ENCODE measurements at regions not wholly inside any gene's neighbourhood (a gene's known extent, or its start where the extent isn't known, plus 50 kb on each side); places are given as distances from the start of the nearest gene placed in this dataset.

DNA sequence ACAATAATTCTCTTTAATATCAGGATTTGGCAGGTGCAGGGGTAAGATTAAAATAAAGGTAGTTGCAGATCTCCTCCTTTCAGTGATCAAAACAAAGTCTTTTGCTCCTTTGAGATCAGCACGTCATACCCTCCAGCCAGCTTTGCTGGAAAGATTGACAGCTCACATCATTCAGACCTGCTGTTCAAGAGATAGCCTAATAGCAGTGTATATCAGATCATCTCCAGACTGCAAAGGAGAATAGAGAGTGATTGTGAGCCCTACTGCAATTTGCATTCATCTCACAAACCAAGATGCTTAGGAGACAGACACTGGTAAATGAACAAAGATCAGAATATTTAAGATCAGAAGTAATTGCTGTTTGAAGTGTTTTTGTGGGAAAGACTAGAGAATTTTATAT lies 135.8 kb upstream of the DSEL start:
- DNase-seq (ENCODE audit: low read depth): no peak

DNA sequence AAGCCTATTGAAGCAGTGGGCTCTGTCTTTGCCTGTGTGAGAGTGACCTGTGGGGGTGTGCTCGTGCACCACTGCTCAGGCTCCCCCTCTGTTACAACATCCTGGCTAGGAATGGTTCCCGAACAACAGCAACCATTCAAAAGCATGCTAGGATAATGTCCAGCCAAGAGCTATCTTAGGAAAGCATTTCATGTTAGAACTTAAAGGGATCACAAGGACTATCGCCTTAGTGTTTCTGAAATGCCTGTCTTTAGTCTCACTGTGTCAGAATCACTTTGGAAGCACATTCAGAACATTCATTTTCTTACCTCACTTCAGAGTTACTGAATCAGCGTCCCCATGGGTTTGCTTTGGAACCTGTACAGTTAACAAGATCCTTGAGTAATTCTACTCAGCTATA lies 134.9 kb upstream of the DSEL start:
- DNase-seq (ENCODE audit: low read depth): no peak

DNA sequence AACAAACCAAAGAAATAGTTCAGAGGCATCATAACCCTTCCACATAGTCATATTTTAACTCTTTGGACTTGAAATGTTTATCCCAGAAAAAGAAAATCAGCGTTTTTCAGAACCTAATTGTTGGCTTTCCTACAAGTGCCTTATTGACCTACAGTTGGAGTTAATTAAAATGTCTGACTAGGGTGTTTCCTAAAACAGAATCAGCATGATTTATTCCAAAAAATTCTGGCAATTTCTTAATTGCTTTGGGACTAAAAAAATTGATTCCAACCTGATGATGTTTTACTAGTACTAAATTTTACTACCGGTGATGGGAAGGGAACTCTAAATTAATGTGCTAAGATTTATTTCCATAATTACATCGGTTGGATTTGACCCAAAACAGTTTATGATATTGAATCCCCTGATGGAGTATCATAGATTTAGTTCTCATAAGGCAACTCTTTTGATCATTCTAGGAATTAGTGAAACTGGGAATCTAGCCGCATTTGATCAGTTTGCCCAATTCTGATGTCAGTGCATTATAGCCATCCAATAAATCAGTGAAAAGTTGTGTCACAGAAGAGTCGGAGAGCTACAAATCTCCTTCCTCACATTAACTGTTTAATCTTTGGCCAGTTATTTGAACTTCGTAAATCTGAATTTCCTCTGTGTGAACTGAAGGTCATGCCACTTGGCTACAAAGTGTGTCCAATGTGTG lies 134.3 kb upstream of the DSEL start:
- DNase-seq (ENCODE audit: low read depth): no peak

DNA sequence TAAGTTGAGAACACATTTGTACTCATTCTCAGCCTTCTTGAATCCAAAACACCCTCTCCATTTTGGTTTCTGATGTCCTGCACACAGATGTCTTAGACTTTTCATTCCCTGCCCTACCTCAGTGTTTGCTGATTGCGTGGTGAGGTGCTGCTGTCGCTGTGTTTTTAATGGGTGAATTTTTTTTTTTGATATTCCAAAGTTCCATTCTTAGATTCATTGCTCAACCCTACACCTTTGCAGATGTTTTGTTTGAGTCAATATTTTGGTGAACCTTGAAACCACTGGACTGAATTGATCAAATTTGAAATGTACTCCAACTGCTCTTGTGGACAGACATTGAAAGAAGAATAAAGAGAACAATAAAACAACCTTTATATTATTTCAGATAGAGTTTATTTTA lies 130.4 kb upstream of the DSEL start:
- DNase-seq (ENCODE audit: low read depth): no peak

DNA sequence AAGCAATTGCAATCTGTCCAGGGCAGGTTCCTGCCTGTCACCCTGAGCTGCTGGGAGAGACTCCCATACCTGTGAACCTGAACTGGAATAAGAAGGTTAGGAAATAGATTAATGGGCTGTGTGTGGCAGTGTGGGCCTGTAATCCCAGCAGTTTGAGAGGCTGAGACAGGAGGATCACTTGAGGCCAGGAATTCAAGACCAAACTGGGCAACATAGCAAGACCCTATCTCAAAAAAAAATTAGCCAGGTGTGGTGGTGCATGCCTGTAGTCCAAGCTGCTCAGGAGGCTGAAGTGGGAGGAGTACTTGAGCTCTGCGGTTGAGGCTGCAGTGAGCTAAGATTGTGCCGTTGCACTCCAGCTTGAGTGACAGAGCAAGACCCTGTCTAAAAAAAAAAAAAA lies 127.7 kb upstream of the DSEL start:
- no peak for DNase-seq (ENCODE audit: low read depth)

DNA sequence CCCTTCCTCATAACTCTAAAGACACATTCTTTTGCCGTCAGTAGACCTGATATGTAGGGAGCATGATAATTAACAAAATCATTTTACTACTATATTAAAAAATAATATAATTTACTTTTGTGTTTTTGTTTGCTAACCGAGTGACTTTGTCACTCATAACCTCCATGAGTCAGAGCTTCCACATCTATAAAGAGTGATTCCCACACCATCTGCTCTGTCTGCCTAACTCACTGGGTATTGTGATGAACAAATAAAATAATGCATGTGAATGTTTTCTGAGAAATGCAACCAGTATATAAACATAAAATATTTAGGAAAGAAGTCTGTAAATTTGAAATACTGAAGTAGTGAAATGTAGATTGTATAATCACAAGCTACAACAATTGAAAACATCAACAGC lies 123.4 kb upstream of the DSEL start:
- no peak for DNase-seq (ENCODE audit: low read depth)

DNA sequence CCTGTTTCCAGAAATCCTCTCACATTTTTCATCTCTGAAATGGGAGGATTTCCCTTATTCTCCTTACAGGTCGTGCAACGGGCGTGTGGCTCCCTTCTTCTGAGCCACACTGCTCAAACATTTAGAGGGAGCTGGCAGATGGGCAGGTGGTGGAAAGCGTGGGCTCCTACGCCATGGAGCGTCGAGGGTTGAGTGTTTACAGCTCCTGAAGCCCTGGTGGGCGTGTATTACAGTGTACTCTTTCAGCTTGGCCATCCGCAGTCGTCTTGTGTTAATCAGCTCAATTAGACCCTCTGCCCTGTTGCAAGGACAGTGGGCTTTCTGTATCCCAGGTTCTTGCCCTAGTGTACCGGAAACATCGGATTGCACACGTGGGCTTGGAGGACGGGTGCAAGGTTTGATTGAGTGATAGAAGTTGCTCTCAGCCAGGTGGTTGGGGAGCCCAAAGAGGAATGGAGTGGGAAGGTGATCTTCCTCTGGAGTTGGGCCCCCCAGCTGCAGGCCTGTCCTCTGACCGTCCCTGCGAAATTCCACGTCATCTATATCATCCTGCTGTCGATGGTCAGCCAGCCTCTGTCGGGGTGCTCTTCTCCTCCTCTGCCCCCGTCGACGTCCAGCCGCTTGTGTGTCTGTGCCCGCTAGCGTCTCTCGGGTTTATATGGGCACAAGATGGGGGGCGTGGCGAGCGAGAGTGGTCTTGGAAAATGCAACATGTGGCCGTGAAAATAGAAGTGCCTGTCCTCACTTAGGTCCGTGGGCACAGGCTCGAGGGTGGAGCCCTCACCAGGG lies 120.3 kb upstream of the DSEL start:
- DNase-seq (ENCODE audit: low read depth): no peak

DNA sequence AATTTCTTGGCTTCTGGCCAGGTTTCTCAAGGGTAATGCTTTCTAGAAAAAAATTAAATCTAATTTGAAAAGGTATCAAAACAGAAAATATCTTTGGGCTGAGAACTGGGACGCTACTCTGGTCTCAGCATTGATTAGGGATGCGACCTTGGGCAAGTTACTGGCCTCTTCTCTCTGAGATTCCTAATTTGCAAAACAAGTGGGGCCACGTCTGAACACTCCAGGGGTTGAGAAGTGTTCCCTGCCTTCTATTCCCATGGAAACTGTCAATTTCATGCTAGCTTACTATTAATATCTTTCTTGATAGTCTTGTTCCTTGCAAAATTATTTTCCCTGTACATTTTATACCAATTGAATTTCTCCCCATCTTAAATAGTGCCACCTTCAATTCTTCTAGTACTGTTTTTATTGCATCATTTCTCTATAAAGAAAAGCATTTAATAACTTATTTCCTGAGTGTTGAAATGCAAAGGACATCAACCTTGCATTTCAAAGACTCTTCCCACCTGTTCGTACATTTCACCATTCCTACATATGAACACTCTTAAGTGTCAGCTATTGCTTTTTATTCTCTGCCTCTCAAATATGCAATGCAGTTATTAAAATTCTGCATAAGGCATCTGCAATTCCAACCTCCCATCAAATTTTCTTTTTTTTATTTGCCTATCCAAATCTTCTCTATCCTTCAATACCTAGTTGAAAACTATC lies 118.3 kb upstream of the DSEL start:
- no peak for DNase-seq (ENCODE audit: low read depth)

DNA sequence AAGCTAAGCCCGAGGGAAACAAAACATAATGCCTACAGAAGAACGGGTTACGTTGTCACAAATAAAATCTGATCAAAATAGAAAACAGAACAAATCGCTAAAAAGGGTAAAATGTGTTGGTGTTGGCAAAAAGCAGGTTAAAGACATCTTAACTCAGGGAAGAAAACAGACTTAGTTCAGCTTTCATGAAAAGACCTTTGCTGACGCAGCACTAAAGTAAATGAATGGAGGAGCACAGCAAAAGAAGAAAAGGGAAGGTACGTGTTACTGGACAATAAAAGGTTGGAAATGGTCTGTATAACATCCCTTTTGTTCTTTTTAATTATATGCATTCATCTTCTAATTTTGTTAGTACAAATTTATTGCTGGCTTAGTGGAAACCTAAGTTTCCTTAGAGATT lies 117.4 kb upstream of the DSEL start:
- DNase-seq (ENCODE audit: low read depth): no peak

DNA sequence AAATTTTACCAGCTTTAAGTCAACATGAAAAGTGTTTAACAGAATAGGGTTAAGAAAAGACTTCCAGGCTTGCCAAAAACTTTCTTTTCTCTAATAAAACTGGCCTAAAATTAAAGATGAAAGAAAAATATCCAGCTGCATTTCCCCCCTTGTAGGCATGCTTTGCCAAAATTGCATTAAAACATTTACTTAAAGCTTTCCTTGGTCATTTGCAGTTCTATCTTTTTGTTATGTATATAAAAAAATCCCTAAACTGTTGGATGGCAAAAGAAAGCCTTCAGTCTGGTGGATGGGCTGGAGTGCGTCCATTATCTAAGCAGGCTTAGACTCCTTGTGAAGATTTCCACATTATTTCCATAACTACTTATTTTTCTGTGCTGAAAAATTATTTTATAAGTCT lies 105.4 kb upstream of the DSEL start:
- DNase-seq (ENCODE audit: low read depth): no peak

DNA sequence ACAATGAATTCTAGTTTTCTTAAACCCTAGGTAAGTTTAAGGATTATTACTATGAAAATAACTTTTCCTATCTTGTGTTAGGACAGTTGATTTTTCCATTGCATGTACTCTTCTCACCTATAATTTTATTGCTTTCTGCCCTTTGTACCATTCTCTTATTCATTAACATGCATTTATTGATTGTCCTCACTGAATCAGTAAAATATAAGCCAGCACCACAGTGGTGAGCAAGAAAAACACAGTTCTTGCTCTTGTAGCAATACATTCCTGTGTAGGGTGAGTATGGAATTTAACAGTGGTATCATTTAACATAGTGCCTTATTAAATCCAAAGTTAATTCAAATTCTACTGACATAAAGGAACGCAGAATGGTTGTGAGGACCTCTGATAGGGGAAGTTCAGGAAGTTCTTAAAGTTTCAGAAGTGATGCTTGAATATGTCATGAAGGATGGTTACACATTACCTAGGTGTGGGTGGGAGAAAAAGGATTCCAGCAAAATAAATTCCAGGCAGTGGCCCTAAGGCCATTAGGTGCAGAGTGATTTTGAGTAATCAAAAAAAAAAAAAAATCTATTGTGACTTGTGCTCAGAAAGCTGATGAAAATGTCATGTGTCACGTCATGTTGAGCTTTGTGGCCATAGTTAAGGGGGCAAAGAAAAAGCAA lies 104.7 kb upstream of the DSEL start:
- no peak for DNase-seq (ENCODE audit: low read depth)

DNA sequence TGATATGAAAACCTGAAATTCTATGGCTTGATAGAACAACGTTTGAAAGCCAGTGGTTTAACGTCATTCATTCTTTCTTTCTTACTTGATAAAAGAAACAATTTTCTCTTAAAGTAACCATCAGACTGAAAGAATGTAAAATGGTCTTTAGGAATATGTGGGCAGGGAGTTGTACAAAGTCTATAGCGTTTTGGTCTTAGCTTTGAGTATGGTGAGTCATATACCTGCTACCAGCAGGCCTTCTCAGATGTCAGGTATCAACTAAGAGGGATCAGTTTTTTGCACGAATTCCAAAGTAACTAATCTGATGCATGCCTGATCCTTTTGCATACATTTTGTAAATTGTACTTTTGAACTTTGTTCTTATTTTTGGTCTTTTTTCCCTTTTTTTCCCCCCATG lies 101.5 kb upstream of the DSEL start:
- no peak for DNase-seq (ENCODE audit: low read depth)

DNA sequence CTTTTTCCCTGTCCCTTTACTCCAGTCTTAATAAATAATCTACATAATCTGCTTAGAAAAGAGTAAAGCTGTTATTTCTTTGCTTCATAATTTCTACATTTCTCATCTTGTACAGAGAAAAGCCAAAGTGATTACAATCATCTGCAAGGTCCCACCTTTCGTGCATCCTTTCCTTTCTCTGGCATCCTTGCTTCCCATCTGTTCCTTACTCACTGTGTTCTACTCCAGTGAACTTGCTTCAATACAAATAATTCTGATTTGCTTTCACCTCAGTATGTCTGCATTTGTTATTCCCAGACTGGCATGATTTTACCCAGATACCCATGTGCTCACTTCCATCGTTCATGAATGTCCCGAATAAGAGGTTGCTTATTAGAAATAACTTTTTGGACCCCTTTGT lies 99.4 kb upstream of the DSEL start:
- DNase-seq (ENCODE audit: low read depth): no peak

DNA sequence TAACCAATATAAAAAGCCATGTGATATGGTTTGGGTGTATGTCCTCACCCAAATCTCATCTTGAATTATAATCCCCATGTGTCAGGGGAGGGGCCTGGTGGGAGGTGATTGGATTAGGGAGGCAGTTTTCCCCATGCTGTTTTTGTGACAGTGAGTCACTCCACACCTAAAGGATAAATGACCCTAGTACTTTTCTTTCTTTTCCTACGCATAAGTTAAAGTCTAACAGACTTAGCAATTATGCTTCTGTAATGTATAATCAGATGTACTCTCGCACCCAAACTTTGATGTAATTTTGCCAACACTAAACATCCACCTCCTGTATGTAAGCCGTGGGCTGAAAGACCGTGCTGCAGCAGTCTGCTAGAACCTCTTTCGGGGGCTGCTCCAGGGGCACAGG lies 97.2 kb upstream of the DSEL start:
- no peak for DNase-seq (ENCODE audit: low read depth)

DNA sequence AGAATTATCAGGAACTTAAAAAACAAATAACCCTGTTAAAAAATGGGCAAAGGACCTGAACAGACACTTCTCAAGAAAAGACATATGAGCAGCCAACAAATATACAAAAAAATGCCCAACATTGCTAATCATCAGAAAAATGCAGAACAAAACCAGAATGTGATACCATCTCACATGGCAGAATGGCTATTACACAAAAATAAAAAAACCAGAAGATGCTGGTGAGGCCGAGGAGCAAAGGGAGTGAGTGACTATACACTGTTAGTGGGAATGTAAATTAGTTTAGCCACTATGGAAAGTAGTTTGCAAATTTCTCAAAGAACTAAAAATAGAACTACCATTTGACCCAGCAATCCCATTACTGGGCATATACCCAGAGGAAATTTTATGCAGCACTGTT lies 95.8 kb upstream of the DSEL start:
- no peak for DNase-seq (ENCODE audit: low read depth)

DNA sequence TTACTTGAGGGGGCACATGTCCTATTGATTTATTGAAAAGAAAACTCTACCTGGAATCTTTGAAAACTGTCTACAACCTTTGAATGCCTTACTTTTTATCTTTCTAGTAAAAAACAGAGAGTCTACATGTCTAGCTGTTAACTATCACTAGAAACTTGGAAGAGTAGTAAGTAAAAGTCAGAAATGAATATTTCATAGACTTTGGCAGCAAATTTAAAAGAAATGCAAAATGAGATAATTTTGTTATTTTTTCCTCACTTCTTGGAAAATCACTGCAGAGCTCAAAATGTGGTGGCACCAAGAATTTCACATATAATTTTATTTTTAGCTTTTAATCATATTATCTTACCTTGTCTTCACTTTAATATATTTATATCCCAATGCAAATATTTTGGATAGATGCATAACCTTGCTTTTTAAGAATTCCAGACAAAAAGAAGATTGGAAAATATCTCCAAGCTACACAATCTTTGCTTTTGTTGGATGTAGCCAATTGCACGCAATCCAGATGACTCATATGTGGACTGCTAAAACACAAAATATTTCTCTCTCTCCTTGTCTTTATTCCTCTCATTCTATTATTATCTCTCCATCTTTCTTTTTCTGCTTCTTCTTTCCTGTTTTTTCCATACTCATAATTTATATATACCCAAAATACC lies 92.2 kb upstream of the DSEL start:
- peak; percentile 5 for DNase-seq (ENCODE audit: low read depth)

DNA sequence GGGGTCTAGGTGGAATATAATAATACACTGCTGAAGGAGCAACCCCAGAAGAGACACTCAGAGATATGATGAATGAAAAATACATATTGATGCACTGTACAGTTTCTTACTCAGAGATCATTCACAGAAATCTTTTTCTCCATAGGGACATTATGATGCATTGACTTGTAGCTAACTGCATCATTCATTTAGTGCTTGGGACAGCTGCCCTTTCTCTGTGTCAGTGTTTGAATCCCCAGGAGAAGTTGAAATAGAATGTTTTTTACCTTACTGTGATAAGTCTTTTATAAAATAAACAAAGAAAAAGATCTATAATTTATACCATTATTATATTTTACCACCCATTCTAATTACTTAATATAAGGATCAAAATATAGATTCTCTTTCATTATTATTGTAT lies 91.7 kb upstream of the DSEL start:
- DNase-seq (ENCODE audit: low read depth): no peak

DNA sequence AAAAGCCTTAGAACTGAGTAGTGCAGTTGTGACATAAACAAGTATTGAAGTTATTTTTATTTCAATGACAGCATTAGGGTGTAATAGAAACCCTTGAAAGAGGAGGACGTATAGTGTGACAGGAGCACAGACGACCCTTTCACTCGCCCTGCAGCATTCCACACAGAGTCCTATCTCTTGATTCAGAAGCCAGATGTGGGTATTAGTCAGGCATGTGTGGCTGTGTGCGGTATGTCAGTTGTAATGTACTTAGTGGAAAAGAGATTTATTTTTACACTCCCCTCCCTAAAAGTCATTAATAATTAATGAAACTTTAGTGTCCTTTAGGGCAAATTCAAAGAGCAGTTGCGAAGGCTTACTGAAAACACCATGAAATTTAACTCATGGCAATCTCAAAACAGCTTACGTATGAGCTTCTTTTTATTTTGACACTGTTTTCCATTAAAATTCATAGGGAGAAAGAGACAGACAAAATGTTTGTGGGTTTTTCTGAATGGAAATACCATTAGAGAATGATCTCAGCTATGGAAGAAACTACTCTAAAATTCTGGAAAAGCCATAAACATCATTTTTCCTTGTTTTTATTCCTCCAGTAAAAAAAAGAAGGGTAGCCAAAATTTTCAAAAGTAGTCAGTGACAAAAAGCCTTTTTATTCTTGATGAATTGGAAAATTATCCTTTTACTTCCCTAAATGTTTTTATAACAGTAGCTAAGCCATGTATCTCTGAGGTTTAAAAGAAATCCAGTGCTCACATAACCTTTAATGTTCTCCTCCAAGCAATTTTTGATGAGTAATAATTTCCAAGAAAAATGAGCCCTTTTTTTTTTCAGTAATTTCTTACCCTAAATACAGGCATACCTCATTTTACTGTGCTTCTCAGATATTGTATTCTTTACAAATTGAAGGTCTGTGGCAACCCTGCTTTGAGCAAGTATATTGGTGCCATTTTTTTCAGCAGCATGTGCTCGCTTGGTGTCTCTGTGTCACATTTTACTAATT lies 84.0 kb upstream of the DSEL start:
- peak; percentile 51 for DNase-seq (ENCODE audit: low read depth)

DNA sequence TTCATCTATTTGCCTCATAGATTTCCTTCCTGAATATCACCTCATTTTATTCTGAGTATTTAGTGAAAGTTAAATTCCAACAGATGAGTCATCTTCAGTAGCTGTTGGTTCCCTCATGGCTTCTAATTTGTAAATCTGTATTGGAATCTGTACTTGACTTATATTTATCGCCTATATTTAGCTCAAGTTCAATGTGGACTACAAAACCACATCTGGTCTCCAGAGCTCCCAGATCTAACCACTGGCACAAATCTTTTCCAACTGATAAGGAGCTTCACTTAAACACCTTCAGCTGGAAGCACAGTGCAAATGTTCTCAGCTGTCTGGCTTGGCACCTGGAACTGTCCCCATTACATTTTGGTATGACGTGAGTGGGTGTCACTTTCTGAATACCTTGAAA lies 82.8 kb upstream of the DSEL start:
- peak; percentile 23 for DNase-seq (ENCODE audit: low read depth)

DNA sequence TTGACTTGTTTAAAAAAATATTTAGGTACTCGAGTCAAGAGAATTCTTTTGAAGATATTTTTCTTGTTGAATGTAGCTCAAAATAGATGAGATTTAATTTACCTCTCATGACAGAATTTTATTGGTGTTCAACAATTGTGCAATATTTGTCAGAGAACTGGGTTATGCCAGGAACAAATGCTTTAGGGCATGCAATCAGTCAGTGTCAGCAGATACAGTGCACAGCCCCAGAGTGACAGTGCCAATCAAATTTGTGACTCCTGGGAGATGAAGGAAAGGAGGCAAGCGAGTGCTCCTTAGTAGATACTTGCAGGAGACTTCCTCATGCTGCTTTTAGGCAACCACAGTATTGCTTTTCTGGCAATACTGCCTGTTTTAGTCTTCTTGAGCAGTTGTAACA lies 81.2 kb upstream of the DSEL start:
- no peak for DNase-seq (ENCODE audit: low read depth)

DNA sequence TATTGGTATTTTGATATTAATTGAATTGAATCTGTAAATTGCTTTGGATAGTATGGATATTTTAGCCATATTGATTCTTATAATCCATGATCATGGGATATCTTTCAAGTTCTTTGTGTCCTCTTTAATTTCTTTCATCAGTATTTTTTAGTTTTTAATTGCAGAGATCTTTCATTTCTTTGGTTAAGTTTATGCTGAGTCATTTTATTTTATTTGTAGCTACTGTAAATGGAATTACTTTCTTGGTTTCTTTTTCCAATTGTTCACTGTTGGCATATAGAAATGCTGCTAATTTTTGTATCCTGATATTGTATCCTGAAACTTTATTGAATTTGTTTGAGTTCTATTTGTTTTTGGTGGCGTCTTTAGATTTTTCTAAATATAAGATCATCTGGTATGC lies 79.5 kb upstream of the DSEL start:
- DNase-seq (ENCODE audit: low read depth): no peak

Measured in RPMI7951 (cell line).